H1 (cell line): ENCODE measurements at regions not wholly inside any gene's neighbourhood (a gene's known extent, or its start where the extent isn't known, plus 50 kb on each side); places are given as distances from the start of the nearest gene placed in this dataset.

ENCODE experiments used
- CEBPB ChIP-seq: IDR thresholded peaks from 2 replicates; pipeline ENCODE4 v1.6.1; 2012; ENCODE audit warnings: low read depth, low read length
- CTCF ChIP-seq, 3 experiments: IDR thresholded peaks; 1 replicate in 2 of 3; 2 replicates in 1 of 3; pipeline versions ENCODE4 v1.5.1 to v1.6.1; 2011; ENCODE audit warnings: low read length in 3 of 3, mild to moderate bottlenecking in 3 of 3, inconsistent platforms in 2 of 3, low read depth in 1 of 3, moderate library complexity in 1 of 3; ENCODE audit not compliant: insufficient read depth in 1 of 3; ENCODE audit errors: control extremely low read depth in 1 of 3
- POLR2A ChIP-seq, 2 experiments: IDR thresholded peaks; 1 replicate in 1 of 2; 2 replicates in 1 of 2; pipeline ENCODE4 v1.6.1; 2011; ENCODE audit warnings: low read depth in 2 of 2, low read length in 2 of 2, mild to moderate bottlenecking in 2 of 2; ENCODE audit errors: control extremely low read depth in 1 of 2
- RNF2 ChIP-seq: fragments of 200-900, 300-1000 bp; sonication (generic); IDR thresholded peaks from 2 replicates; pipeline ENCODE4 v1.7.1; 2016; ENCODE audit warnings: borderline replicate concordance, low read depth, mild to moderate bottlenecking, antibody characterized with exemption, low read length; ENCODE audit not compliant: poor library complexity, severe bottlenecking; ENCODE audit errors: missing control alignments
- SP4 ChIP-seq: IDR thresholded peaks from 2 replicates; pipeline ENCODE4 v1.6.1; 2012; ENCODE audit warnings: low read length, inconsistent platforms

- TF ChIP-seq POLR2A (IDR thresholded peaks at IDR 0.05; ENCODE audit: control extremely low read depth in 1 of 2, low read depth in 2 of 2, low read length in 2 of 2) (no peak), CTCF (IDR thresholded peaks at IDR 0.05; ENCODE audit: control extremely low read depth in 1 of 3, insufficient read depth in 1 of 3, low read depth in 1 of 3, low read length in 3 of 3) (no peak), CEBPB (no peak), SP4 (no peak), RNF2 (no peak)
These were observed 610.8 kb downstream of the EPHA4 start for GRCh38 chr2:220961143-220961860.
